ENCODE measurements at regions not wholly inside any gene's neighbourhood (a gene's known extent, or its start where the extent isn't known, plus 50 kb on each side); places are given as distances from the start of the nearest gene placed in this dataset.
"Not testable (repeated sequence)": the region's sequence is repeated elsewhere in the genome, so short reads cannot be mapped to it uniquely, and the experiment has no call there.

DNA sequence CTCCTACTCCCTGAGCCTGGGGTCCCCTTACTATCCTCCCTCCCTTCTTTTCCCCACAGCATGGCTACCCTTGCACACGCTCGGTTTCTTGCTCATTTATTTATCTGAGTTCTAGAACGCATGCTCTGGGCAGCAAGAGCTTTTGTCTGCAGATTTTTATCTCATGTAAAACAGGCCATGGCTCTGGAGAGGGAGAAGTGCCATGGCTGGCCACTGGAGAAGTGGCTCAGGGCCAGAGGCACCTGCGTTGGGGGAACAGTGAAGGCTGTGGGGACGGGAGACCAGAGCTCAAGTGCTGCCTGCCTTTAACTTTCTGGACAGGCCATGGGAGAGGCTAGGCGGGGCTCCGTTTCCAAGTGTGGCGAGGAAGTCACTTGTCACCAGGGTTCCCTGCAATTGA is 177.7 kb upstream of the SULF2 start:
- intact Hi-C loops (cut with DNase I), result no loop called here
- Histone ChIP-seq H3K27me3 (no peaks in the 10 kb centered on the region), H3K27ac (no peak overlapping the region), H3K4me3 (no peak overlapping the region), H3K9me3 (no peaks in the 10 kb centered on the region), H3K4me1 (no peaks in the 10 kb centered on the region), H3K36me3 (no peaks in the 10 kb centered on the region)
- TF ChIP-seq, protein P1, sequence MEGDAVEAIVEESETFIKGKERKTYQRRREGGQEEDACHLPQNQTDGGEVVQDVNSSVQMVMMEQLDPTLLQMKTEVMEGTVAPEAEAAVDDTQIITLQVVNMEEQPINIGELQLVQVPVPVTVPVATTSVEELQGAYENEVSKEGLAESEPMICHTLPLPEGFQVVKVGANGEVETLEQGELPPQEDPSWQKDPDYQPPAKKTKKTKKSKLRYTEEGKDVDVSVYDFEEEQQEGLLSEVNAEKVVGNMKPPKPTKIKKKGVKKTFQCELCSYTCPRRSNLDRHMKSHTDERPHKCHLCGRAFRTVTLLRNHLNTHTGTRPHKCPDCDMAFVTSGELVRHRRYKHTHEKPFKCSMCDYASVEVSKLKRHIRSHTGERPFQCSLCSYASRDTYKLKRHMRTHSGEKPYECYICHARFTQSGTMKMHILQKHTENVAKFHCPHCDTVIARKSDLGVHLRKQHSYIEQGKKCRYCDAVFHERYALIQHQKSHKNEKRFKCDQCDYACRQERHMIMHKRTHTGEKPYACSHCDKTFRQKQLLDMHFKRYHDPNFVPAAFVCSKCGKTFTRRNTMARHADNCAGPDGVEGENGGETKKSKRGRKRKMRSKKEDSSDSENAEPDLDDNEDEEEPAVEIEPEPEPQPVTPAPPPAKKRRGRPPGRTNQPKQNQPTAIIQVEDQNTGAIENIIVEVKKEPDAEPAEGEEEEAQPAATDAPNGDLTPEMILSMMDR (IDR thresholded peaks at IDR 0.05), result no peak
- no peak for DNase-seq (ENCODE audit: low spot score in 2 of 2)

DNA sequence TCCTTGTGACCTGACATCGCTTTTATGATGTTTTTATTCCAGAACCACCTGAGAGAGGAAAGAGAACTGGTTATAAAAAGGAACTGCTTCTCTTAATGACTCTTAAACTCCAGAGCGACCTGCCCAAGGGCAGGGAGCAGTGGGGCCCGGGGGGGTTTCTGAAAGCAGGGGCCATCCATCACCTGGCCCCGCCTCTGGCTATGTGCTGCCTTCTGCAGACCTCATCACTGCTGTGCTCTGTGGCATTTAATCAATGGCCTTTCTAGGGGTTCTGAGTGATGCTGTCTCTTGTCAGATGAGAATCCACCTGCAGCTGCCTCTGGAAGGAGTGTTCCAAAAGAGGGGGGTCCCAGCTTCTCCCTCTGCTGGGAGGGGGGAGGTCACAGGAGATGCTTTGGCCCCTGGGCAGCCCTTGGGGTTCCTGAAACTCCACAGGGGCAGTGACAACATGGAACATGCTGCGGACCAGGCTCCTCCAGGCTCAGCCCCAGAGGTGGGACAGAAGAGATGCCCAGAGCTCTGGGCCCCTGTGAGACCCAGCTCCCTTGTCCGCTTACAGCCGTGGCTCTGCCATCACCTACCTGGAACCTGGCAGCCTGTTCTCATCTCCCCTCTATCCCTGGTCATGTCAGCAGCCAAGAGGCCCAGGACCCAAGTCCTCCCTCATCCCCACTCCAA is 177.1 kb upstream of the SULF2 start:
- H3K36me3 ChIP-seq, result no peaks in the 10 kb centered on the region
- H3K9me3 ChIP-seq, result no peaks in the 10 kb centered on the region
- no peak overlapping the region for H3K27ac ChIP-seq
- H3K4me3 ChIP-seq, result no peak overlapping the region
- H3K4me1 ChIP-seq, result no peaks in the 10 kb centered on the region
- H3K27me3 ChIP-seq, result no peaks in the 10 kb centered on the region
- TF ChIP-seq, protein P1 (IDR thresholded peaks at IDR 0.05), result no peak
- no peak for DNase-seq (ENCODE audit: low spot score in 2 of 2)
- intact Hi-C loops (cut with DNase I), result no loop called here

DNA sequence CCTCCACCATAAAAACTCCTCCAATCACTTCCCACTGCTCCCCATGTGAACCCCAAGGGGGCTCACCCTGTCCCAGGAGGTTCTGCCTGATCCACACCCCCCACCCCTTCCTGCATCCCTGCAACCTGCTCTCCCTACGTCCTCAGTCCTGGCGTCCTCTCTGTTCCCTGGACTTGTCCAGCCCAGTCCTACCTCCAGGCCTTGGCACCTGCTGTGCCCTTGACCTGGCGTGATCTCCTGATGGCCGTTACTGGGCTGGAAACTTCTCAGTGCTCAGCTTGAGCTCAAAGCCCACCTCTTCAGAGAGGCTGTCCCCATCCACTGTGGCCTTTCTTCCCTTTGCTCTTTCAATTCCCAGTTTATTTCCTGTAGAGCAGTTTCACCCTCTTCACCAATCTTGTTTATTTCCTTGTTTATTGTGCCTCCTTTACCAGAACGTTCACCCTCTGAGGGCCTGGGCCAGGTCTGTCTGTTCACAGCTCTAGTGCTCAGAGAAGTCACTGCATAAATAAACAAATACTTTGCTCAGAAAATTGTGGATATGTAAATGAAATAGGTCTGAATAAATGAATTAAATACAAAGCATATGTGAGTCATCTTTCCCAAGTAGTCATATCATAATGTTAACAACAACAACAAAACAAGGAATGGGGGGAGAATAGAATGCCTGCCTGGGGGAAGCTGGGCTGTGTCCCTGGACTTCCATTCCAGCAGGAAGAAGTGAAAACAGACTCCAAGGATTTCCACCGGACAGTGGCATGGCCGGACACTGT is 175.7 kb upstream of the SULF2 start:
- H3K27ac ChIP-seq, result no peak overlapping the region
- no peaks in the 10 kb centered on the region for H3K36me3 ChIP-seq
- H3K4me1 ChIP-seq, result no peaks in the 10 kb centered on the region
- no peaks in the 10 kb centered on the region for H3K9me3 ChIP-seq
- DNase-seq (ENCODE audit: low spot score in 2 of 2), result no peak
- TF ChIP-seq, protein P1 (IDR thresholded peaks at IDR 0.05), result no peak
- H3K27me3 ChIP-seq, result no peaks in the 10 kb centered on the region
- no peak overlapping the region for H3K4me3 ChIP-seq
- intact Hi-C loops (cut with DNase I), result no loop called here

DNA sequence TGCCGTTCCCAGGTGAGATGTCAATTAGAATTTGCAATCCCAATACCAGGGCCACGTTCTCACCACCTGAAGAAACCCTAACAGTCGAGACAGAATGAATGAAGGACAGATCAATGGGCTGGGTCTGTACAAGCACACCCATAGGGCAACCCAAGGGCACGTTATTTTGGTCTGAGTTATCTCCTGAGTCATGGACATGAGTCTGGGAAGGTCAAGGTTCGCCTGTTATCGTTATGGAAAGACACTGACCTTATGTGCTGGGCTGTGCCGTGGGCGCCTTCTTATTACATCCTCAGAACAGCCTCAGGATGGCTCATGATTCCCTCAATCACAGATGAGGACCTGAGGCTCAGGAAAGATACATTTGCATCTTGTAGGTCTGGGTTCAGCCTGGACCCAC is 175.0 kb upstream of the SULF2 start:
- DNase-seq (ENCODE audit: low spot score in 2 of 2), result no peak
- no peaks in the 10 kb centered on the region for H3K4me1 ChIP-seq
- intact Hi-C loops (cut with DNase I), result no loop called here
- TF ChIP-seq, protein P1 (IDR thresholded peaks at IDR 0.05), result no peak
- no peaks in the 10 kb centered on the region for H3K36me3 ChIP-seq
- no peaks in the 10 kb centered on the region for H3K27me3 ChIP-seq
- H3K4me3 ChIP-seq, result no peak overlapping the region
- H3K27ac ChIP-seq, result no peak overlapping the region
- H3K9me3 ChIP-seq, result no peaks in the 10 kb centered on the region

DNA sequence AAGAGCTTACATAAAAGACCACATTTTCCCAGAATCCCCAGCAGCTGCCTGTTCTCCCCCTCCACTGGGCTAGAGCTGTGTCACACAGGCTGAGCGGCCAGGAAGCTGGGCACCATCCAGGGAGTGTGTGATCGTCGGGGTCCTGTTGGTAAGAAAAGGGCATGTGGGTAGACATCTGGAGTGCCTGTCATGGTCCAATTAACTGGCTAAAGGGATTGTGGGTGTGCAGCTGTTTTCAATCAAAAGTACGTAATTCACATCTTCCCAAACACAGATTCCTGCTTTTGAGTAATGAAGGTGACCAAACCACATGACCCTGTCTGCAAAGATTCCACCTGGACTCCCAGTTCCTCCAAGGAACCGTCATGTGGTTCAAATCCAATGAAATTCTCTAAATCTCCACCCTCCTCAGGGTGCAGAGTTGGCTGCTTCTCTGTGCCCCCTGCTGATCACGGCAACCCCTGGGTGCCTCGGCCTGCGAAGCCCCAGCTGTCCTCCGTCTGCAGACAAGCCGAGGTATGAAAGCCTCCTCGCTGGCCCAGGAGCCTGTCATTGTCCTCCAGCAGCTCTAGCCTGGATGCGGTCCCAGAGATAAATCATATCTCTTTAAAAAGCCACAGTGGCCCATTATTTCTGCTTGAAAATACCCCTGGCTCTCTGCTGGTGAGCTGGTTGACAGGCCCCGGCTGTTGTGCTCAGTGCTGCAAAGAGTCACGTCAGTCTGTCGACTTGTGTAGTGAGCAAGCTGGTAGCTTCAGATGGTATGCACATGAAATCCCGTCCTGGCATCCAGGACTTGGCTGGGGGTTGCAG is 172.9 kb upstream of the SULF2 start:
- intact Hi-C loops (cut with DNase I); DNase-seq (ENCODE audit: low spot score in 2 of 2): not testable (repeated sequence)

DNA sequence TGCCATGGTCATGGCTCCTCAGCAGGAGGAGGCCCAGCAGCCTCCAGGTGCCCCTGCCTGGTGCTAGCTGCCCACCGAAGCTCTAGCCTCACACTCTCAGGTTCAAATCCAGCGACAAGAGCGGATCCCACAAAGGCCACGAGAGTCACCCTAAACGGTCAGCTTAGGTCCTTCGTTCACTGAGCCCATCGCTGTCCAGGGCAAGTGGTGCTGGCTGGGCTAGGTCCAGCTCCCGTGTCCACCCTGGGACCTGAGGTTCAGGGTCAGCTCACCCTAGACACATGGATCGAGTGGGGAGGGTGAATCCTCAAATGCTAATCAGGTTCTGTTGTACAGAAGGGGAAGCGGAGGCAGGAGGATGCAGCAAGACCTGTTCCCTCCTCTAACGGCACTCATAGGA is 171.9 kb upstream of the SULF2 start:
- Histone ChIP-seq H3K27ac (no peak overlapping the region), H3K27me3 (no peaks in the 10 kb centered on the region), H3K4me1 (no peaks in the 10 kb centered on the region), H3K9me3 (no peaks in the 10 kb centered on the region), H3K4me3 (no peak overlapping the region), H3K36me3 (no peaks in the 10 kb centered on the region)
- TF ChIP-seq, protein P1 (IDR thresholded peaks at IDR 0.05), result no peak
- intact Hi-C loops (cut with DNase I), result no loop called here
- DNase-seq (ENCODE audit: low spot score in 2 of 2), result no peak

More for the DNA sequence above, 172.9 kb upstream of the SULF2 start:
- not testable (repeated sequence) for H3K4me1 ChIP-seq, H3K27me3 ChIP-seq, H3K36me3 ChIP-seq, H3K4me3 ChIP-seq, H3K9me3 ChIP-seq, H3K27ac ChIP-seq

Data from ascending aorta (tissue), 2 donors.